MG63 (cell line): ENCODE measurements at regions not wholly inside any gene's neighbourhood (a gene's known extent, or its start where the extent isn't known, plus 50 kb on each side); places are given as distances from the start of the nearest gene placed in this dataset.

Experiments used
- DNase-seq: peaks from one replicate; pipeline ENCODE4 v3.0.0-alpha.2; 2020
- H3K27me3 ChIP-seq: fragments of 250-450 bp; sonication (Bioruptor Pico); 2 replicates; pipeline ENCODE4 v1.5.1; 2020; ENCODE audit warnings: mild to moderate bottlenecking, moderate library complexity
- H3K36me3 ChIP-seq: fragments of 250-450 bp; sonication (Bioruptor Pico); 2 replicates; pipeline ENCODE4 v1.5.1; 2020; ENCODE audit warnings: mild to moderate bottlenecking, moderate library complexity
- H3K4me3 ChIP-seq: fragments of 250-450 bp; sonication (Bioruptor Pico); 2 replicates; pipeline ENCODE4 v1.5.1; 2020; ENCODE audit warnings: mild to moderate bottlenecking, moderate library complexity
- H3K9me3 ChIP-seq: fragments of 250-450 bp; sonication (Bioruptor Pico); 2 replicates; pipeline ENCODE4 v1.5.1; 2020; ENCODE audit warnings: mild to moderate bottlenecking, moderate library complexity

- Histone ChIP-seq H3K9me3 (no peaks in the 10 kb centered on the region), H3K4me3 (no peak overlapping the region), H3K36me3 (no peaks in the 10 kb centered on the region), H3K27me3 (no peaks in the 10 kb centered on the region)
- DNase-seq: no peak
Measured at GRCh38 chr9:7947577-7947976, 148.0 kb upstream of the DMAC1 start.

GRCh38 chr9:7946458-7946857, 146.9 kb upstream of the DMAC1 start:
- no peaks in the 10 kb centered on the region for H3K27me3 ChIP-seq
- H3K4me3 ChIP-seq: no peak overlapping the region
- no peaks in the 10 kb centered on the region for H3K9me3 ChIP-seq
- DNase-seq: no peak
- no peaks in the 10 kb centered on the region for H3K36me3 ChIP-seq

GRCh38 chr9:7944572-7944971, 145.0 kb upstream of the DMAC1 start:
- no peak overlapping the region for H3K4me3 ChIP-seq
- H3K9me3 ChIP-seq: no peaks in the 10 kb centered on the region
- no peaks in the 10 kb centered on the region for H3K36me3 ChIP-seq
- no peak for DNase-seq
- no peaks in the 10 kb centered on the region for H3K27me3 ChIP-seq

GRCh38 chr9:7937761-7938491, 138.3 kb upstream of the DMAC1 start:
- H3K36me3 ChIP-seq: no peaks in the 10 kb centered on the region

GRCh38 chr9:7936996-7937395, 137.4 kb upstream of the DMAC1 start:
- no peak for DNase-seq
- Histone ChIP-seq H3K4me3 (no peak overlapping the region), H3K9me3 (no peaks in the 10 kb centered on the region), H3K27me3 (no peaks in the 10 kb centered on the region), H3K36me3 (no peaks in the 10 kb centered on the region)

More at GRCh38 chr9:7937761-7938491, 138.3 kb upstream of the DMAC1 start:
- Histone ChIP-seq H3K27me3 (no peaks in the 10 kb centered on the region), H3K9me3 (no peaks in the 10 kb centered on the region), H3K4me3 (no peak overlapping the region)
- DNase-seq: no peak

GRCh38 chr9:7936163-7936562, 136.6 kb upstream of the DMAC1 start:
- H3K27me3 ChIP-seq: no peaks in the 10 kb centered on the region
- no peaks in the 10 kb centered on the region for H3K9me3 ChIP-seq
- no peaks in the 10 kb centered on the region for H3K36me3 ChIP-seq
- no peak overlapping the region for H3K4me3 ChIP-seq
- peak; percentile 6 for DNase-seq

GRCh38 chr9:7935681-7936080, 136.1 kb upstream of the DMAC1 start:
- Histone ChIP-seq H3K4me3 (no peak overlapping the region), H3K27me3 (no peaks in the 10 kb centered on the region), H3K36me3 (no peaks in the 10 kb centered on the region), H3K9me3 (no peaks in the 10 kb centered on the region)
- DNase-seq: no peak

GRCh38 chr9:7932767-7933166, 133.2 kb upstream of the DMAC1 start:
- no peak for DNase-seq
- Histone ChIP-seq H3K9me3 (no peaks in the 10 kb centered on the region), H3K27me3 (no peaks in the 10 kb centered on the region), H3K36me3 (no peaks in the 10 kb centered on the region), H3K4me3 (no peak overlapping the region)

GRCh38 chr9:7930613-7931012, 131.0 kb upstream of the DMAC1 start:
- no peaks in the 10 kb centered on the region for H3K36me3 ChIP-seq
- no peaks in the 10 kb centered on the region for H3K27me3 ChIP-seq
- no peak for DNase-seq
- H3K9me3 ChIP-seq: no peaks in the 10 kb centered on the region
- no peak overlapping the region for H3K4me3 ChIP-seq

- Histone ChIP-seq H3K4me3 (no peak overlapping the region), H3K9me3 (no peaks in the 10 kb centered on the region), H3K27me3 (no peaks in the 10 kb centered on the region), H3K36me3 (no peaks in the 10 kb centered on the region)
- no peak for DNase-seq
Measured at GRCh38 chr9:7921545-7922197, 122.1 kb upstream of the DMAC1 start.

GRCh38 chr9:7912037-7912535, 112.5 kb upstream of the DMAC1 start:
- Histone ChIP-seq H3K36me3 (no peaks in the 10 kb centered on the region), H3K9me3 (no peaks in the 10 kb centered on the region), H3K27me3 (no peaks in the 10 kb centered on the region), H3K4me3 (no peak overlapping the region)
- DNase-seq: no peak

GRCh38 chr9:7910426-7911020, 110.9 kb upstream of the DMAC1 start:
- Histone ChIP-seq H3K9me3 (no peaks in the 10 kb centered on the region), H3K36me3 (no peaks in the 10 kb centered on the region), H3K4me3 (no peak overlapping the region), H3K27me3 (no peaks in the 10 kb centered on the region)
- DNase-seq: no peak

GRCh38 chr9:7909537-7909936, 110.0 kb upstream of the DMAC1 start:
- no peaks in the 10 kb centered on the region for H3K27me3 ChIP-seq
- H3K4me3 ChIP-seq: no peak overlapping the region
- no peaks in the 10 kb centered on the region for H3K9me3 ChIP-seq
- no peaks in the 10 kb centered on the region for H3K36me3 ChIP-seq
- DNase-seq: no peak

GRCh38 chr9:7907551-7908337, 108.2 kb upstream of the DMAC1 start:
- Histone ChIP-seq H3K27me3 (no peaks in the 10 kb centered on the region), H3K9me3 (no peaks in the 10 kb centered on the region), H3K4me3 (no peak overlapping the region), H3K36me3 (no peaks in the 10 kb centered on the region)
- no peak for DNase-seq

GRCh38 chr9:7906783-7907550, 107.4 kb upstream of the DMAC1 start:
- no peak for DNase-seq
- Histone ChIP-seq H3K4me3 (no peak overlapping the region), H3K36me3 (no peaks in the 10 kb centered on the region), H3K9me3 (no peaks in the 10 kb centered on the region), H3K27me3 (no peaks in the 10 kb centered on the region)

GRCh38 chr9:7901621-7902020, 102.0 kb upstream of the DMAC1 start:
- Histone ChIP-seq H3K9me3 (no peaks in the 10 kb centered on the region), H3K36me3 (no peaks in the 10 kb centered on the region), H3K27me3 (no peaks in the 10 kb centered on the region), H3K4me3 (no peak overlapping the region)
- DNase-seq: no peak
